ENCODE measurements at regions not wholly inside any gene's neighbourhood (a gene's known extent, or its start where the extent isn't known, plus 50 kb on each side); places are given as distances from the start of the nearest gene placed in this dataset.

DNA sequence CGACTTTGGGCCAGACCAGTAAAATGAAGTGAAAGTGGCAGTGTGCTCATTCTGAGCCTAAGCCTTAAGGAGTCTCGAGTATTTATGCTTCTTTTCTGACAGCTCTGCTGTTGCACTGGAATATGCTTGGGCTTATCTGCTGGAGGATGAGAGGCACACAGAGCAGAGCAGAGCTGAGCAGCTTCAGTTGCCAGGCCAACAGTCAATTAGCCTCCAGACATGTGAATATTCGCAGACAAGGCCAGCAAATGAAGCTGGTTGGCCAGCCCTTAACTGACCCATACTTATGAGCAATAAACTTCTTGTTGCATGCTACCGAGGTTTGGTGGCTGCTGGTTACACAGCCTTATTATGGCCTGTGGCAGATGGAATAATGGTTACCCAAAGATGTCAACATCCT, 203.0 kb upstream of the GEMIN8 start:
- TF ChIP-seq CTCF (IDR thresholded peaks at IDR 0.05), result no peak
- TF ChIP-seq POLR2A (IDR thresholded peaks at IDR 0.05), result no peak

Data from vagina (tissue), 2 donors.